ENCODE measurements at regions not wholly inside any gene's neighbourhood (a gene's known extent, or its start where the extent isn't known, plus 50 kb on each side); places are given as distances from the start of the nearest gene placed in this dataset.

GRCh38 chr6:153872946-153873345 is 166.1 kb upstream of the OPRM1 start:
- Histone ChIP-seq H3K27ac (no peak overlapping the region), H3K36me3 (no peaks in the 10 kb centered on the region), H3K9me3 (ENCODE audit: severe bottlenecking) (no peaks in the 10 kb centered on the region), H3K4me3 (ENCODE audit: low read depth, low read length) (no peak overlapping the region), H3K27me3 (ENCODE audit: insufficient read depth, low read depth, severe bottlenecking) (peaks cover 2% of the 10 kb centered on the region)
- no peak for TF ChIP-seq CTCF (IDR thresholded peaks at IDR 0.05; ENCODE audit: low read depth, low read length)
- no peak for DNase-seq

- no peak for TF ChIP-seq CTCF (IDR thresholded peaks at IDR 0.05; ENCODE audit: low read depth, low read length)
- Histone ChIP-seq H3K4me3 (ENCODE audit: low read depth, low read length) (no peak overlapping the region), H3K27me3 (ENCODE audit: insufficient read depth, low read depth, severe bottlenecking) (no peaks in the 10 kb centered on the region), H3K36me3 (no peaks in the 10 kb centered on the region), H3K27ac (no peak overlapping the region), H3K9me3 (ENCODE audit: severe bottlenecking) (no peaks in the 10 kb centered on the region)
- no peak for DNase-seq
Measured at GRCh38 chr6:153862927-153863326, 176.1 kb upstream of the OPRM1 start.

- DNase-seq: no peak
- H3K4me3 ChIP-seq (ENCODE audit: low read depth, low read length): no peak overlapping the region
- no peak overlapping the region for H3K27ac ChIP-seq
- H3K9me3 ChIP-seq (ENCODE audit: severe bottlenecking): no peaks in the 10 kb centered on the region
- no peaks in the 10 kb centered on the region for H3K36me3 ChIP-seq
- no peak for TF ChIP-seq CTCF (IDR thresholded peaks at IDR 0.05; ENCODE audit: low read depth, low read length)
- no peaks in the 10 kb centered on the region for H3K27me3 ChIP-seq (ENCODE audit: insufficient read depth, low read depth, severe bottlenecking)
Measured at GRCh38 chr6:153862139-153862538, 176.9 kb upstream of the OPRM1 start.

GRCh38 chr6:153858529-153858928 is 180.5 kb upstream of the OPRM1 start:
- H3K9me3 ChIP-seq (ENCODE audit: severe bottlenecking): no peaks in the 10 kb centered on the region
- no peaks in the 10 kb centered on the region for H3K27me3 ChIP-seq (ENCODE audit: insufficient read depth, low read depth, severe bottlenecking)
- DNase-seq: no peak
- no peak overlapping the region for H3K4me3 ChIP-seq (ENCODE audit: low read depth, low read length)
- no peak overlapping the region for H3K27ac ChIP-seq
- TF ChIP-seq CTCF (IDR thresholded peaks at IDR 0.05; ENCODE audit: low read depth, low read length): no peak
- H3K36me3 ChIP-seq: no peaks in the 10 kb centered on the region

GRCh38 chr6:153856929-153857376 is 182.1 kb upstream of the OPRM1 start:
- Histone ChIP-seq H3K36me3 (no peaks in the 10 kb centered on the region), H3K27me3 (ENCODE audit: insufficient read depth, low read depth, severe bottlenecking) (no peaks in the 10 kb centered on the region), H3K9me3 (ENCODE audit: severe bottlenecking) (no peaks in the 10 kb centered on the region), H3K4me3 (ENCODE audit: low read depth, low read length) (no peak overlapping the region), H3K27ac (no peak overlapping the region)
- TF ChIP-seq CTCF (IDR thresholded peaks at IDR 0.05; ENCODE audit: low read depth, low read length): no peak
- DNase-seq: no peak

GRCh38 chr6:153852481-153852880 is 186.6 kb upstream of the OPRM1 start:
- no peak for DNase-seq
- Histone ChIP-seq H3K27me3 (ENCODE audit: insufficient read depth, low read depth, severe bottlenecking) (no peaks in the 10 kb centered on the region), H3K36me3 (no peaks in the 10 kb centered on the region), H3K9me3 (ENCODE audit: severe bottlenecking) (no peaks in the 10 kb centered on the region), H3K27ac (no peak overlapping the region), H3K4me3 (ENCODE audit: low read depth, low read length) (no peak overlapping the region)
- no peak for TF ChIP-seq CTCF (IDR thresholded peaks at IDR 0.05; ENCODE audit: low read depth, low read length)
